Epithelial cell of proximal tubule (primary cell): ENCODE measurements at regions not wholly inside any gene's neighbourhood (a gene's known extent, or its start where the extent isn't known, plus 50 kb on each side); places are given as distances from the start of the nearest gene placed in this dataset.

ENCODE experiments used
- DNase-seq: peaks from one replicate; pipeline ENCODE4 v3.0.0-alpha.2; 2011; ENCODE audit warnings: low read depth
- H3K4me3 ChIP-seq: 2 replicates; pipeline ENCODE4 v1.5.1; 2011; ENCODE audit warnings: low read depth, mild to moderate bottlenecking, low read length
- CTCF ChIP-seq: conservative IDR thresholded peaks from 2 replicates; pipeline ENCODE4 v1.5.1; 2012; ENCODE audit warnings: low read depth, mild to moderate bottlenecking, low read length

- DNase-seq = no peak
- TF ChIP-seq CTCF = no peak
- H3K4me3 ChIP-seq = no peak overlapping the region
Observed at GRCh38 chr10:21171936-21172541, 274.9 kb upstream of the NEBL start.

GRCh38 chr10:21171197-21171935 lies 274.3 kb upstream of the NEBL start:
- H3K4me3 ChIP-seq = no peak overlapping the region
- TF ChIP-seq CTCF = peak; percentile 48
- no peak for DNase-seq

GRCh38 chr10:21170216-21170615 lies 273.1 kb upstream of the NEBL start:
- H3K4me3 ChIP-seq = no peak overlapping the region
- no peak for DNase-seq
- TF ChIP-seq CTCF = no peak

DNA sequence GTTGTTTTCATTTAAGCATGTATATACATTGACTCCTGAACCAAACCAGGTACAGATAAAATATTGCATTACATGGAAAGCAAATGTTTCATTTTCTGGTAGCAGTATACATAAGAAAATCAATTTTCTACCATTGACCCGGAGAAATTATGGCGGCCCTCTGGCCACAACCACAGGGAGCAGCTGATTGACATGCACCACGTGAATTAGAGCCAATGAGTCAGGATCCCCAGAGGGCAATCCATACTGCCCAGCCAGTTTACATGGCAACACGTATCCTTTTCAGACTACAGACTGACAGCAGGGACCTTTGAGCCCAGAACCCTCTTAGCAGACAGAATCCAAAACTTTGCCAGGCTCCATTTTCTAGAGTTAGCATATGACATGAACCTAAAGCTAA lies 272.2 kb upstream of the NEBL start:
- DNase-seq = no peak
- no peak for TF ChIP-seq CTCF
- no peak overlapping the region for H3K4me3 ChIP-seq

DNA sequence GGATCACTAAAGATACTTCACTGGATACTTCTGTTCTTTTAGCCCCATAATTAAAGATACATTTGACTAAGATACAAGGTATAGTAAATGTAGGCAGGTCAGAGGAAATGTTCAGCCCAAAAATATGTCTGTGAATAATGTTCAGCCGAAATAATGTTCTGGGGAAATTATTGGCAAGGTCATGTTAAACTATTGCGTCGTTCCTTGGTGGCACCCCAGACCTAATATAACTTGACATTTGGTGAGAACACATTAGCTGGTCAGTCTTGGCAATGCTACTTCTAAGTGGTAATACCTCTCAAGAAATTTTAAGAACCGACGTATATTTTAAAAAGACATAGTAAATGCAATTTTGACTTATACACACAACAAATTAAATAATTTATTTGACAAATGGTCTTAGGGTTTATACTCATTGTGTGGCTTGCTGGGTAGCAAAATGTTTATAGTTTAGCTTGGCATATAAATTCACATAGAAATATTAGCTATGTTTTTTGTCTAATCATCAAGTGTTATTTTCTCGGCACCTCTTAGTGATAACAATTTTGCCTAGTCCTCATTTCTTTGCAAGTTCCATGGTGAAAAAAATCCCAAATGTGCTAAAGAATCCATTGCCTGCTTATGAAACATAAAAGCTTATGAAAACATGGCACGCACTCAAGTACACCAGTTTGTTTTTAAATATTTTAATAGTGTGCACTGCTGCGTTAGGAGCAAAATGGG lies 270.3 kb upstream of the NEBL start:
- TF ChIP-seq CTCF = no peak
- no peak for DNase-seq
- peak overlapping the region; percentile 42 for H3K4me3 ChIP-seq

DNA sequence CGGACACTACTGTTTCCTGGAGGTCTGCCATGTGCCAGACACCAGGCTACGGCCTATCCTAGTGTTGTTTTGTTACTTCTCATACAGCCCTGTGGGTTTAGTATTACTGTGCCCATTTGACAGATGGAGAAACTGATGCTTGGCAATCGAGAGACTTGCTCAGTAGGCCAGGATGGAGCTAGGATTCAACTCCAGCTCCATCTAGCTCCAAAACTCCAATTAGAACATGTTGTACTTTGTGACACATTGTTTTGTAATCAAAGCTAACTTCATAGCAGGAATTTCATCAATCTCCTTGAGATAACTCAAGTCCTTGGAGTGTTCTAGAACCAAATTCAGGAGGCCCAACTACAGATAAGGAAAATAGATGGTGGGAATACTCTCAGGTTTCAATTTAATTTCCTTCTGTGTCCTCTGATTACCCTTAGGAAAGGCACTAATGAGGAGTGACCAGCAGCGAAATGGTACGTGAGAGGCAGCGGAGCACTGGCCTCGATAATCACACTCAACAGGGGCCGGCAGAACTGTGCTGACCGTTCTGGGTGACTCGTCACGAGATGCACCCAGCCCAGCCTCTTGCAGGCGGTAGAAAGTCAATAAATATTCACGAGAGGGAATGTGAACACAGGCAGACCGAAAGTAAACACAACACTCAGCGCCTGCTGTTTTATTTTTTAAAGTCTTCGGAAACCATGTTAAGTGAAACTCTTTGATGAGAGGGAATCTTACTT lies 269.6 kb upstream of the NEBL start:
- no peak for TF ChIP-seq CTCF
- H3K4me3 ChIP-seq = peak overlapping the region; percentile 42
- DNase-seq = no peak
